NCI-H2107 (cell line): ENCODE measurements at regions not wholly inside any gene's neighbourhood (a gene's known extent, or its start where the extent isn't known, plus 50 kb on each side); places are given as distances from the start of the nearest gene placed in this dataset.

Experiments
- DNase-seq: peaks from one replicate; lab custom pipeline; 2025; lab: John Stamatoyannopoulos, UW

- no peak for DNase-seq
Observed at GRCh38 chr9:103913899-103914298, 180.2 kb upstream of the SMC2 start.

- no peak for DNase-seq
Observed at GRCh38 chr9:103919605-103920209, 174.4 kb upstream of the SMC2 start.

GRCh38 chr9:103928442-103928841, 165.7 kb upstream of the SMC2 start:
- DNase-seq, result no peak

- DNase-seq, result no peak
Observed at GRCh38 chr9:103941104-103941503, 153.0 kb upstream of the SMC2 start.

- DNase-seq, result no peak
Observed at GRCh38 chr9:103942200-103942599, 151.9 kb upstream of the SMC2 start.

GRCh38 chr9:103942651-103943050, 151.5 kb upstream of the SMC2 start:
- no peak for DNase-seq

GRCh38 chr9:103949096-103949495, 145.0 kb upstream of the SMC2 start:
- DNase-seq, result no peak

GRCh38 chr9:103977163-103977562, 116.9 kb upstream of the SMC2 start:
- no peak for DNase-seq

GRCh38 chr9:103978396-103978795, 115.7 kb upstream of the SMC2 start:
- DNase-seq, result no peak

GRCh38 chr9:103981912-103982311, 112.2 kb upstream of the SMC2 start:
- DNase-seq, result no peak

- no peak for DNase-seq
Observed at GRCh38 chr9:103985077-103985476, 109.0 kb upstream of the SMC2 start.

- DNase-seq, result no peak
Observed at GRCh38 chr9:103988821-103989220, 105.3 kb upstream of the SMC2 start.

- no peak for DNase-seq
Observed at GRCh38 chr9:103990311-103990710, 103.8 kb upstream of the SMC2 start.

- no peak for DNase-seq
Observed at GRCh38 chr9:103991001-103991400, 103.1 kb upstream of the SMC2 start.

- no peak for DNase-seq
Observed at GRCh38 chr9:103991698-103992097, 102.4 kb upstream of the SMC2 start.

GRCh38 chr9:103992938-103993579, 101.0 kb upstream of the SMC2 start:
- DNase-seq, result no peak

GRCh38 chr9:103997856-103998370, 96.2 kb upstream of the SMC2 start:
- DNase-seq, result no peak

GRCh38 chr9:103999375-104000062, 94.6 kb upstream of the SMC2 start:
- no peak for DNase-seq

GRCh38 chr9:104009826-104010225, 84.3 kb upstream of the SMC2 start:
- DNase-seq, result no peak

GRCh38 chr9:104022083-104022482, 72.0 kb upstream of the SMC2 start:
- DNase-seq, result no peak

GRCh38 chr9:104025104-104025503, 69.0 kb upstream of the SMC2 start:
- no peak for DNase-seq

- DNase-seq, result no peak
Observed at GRCh38 chr9:104025945-104026344, 68.2 kb upstream of the SMC2 start.

GRCh38 chr9:104027295-104027694, 66.8 kb upstream of the SMC2 start:
- no peak for DNase-seq
